ENCODE measurements at regions not wholly inside any gene's neighbourhood (a gene's known extent, or its start where the extent isn't known, plus 50 kb on each side); places are given as distances from the start of the nearest gene placed in this dataset.

DNA sequence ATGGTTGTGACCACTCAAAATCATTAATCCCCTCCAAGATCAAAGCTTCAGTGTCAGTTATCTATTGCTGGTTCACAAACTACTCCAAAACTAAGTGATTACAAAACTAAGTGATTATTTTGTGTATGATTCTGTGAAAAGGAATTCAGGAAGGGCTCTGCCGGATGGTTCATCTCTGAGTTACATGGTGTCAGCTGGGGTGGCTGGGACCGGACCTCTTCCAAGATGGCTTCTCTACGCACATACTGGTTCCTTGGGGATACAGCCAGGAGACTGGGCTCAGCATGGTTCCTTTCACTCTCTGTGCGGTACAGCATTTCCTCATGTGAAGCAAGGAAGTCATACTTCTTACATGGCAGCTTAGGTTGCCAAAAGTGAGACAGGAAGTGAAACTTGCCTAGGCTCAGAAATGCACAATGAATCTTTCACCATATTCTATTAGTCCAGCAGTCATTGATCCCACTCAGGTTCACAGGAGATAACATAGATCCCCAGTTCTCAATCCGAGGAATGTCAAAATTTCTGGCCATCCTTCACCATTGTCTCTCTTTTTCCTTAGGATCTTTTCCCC is 97.9 kb upstream of the IRX6 start:
- DNase-seq (ENCODE audit: low spot score), result no peak

DNA sequence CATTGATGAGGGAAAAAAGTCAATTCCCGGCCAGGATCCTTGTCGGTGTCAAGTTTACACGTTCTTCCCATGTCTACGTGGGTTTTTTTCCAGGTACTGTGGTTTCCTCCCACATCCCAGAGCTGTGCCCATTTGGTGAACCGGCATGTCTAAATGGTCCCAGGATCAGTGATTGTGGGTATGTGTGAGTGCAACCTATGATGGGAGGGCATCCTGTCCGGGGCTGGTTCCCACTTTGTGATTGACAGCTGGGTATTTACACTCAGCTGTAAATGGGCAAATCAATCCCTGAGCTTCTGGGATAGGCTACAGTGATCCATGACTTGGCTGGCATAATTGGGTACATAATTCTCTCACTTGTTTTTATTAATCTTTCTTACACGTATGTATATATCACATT is 91.2 kb upstream of the IRX6 start:
- no peak for DNase-seq (ENCODE audit: low spot score)

GRCh38 chr16:55233464-55233863 is 90.5 kb upstream of the IRX6 start:
- DNase-seq (ENCODE audit: low spot score), result no peak

DNA sequence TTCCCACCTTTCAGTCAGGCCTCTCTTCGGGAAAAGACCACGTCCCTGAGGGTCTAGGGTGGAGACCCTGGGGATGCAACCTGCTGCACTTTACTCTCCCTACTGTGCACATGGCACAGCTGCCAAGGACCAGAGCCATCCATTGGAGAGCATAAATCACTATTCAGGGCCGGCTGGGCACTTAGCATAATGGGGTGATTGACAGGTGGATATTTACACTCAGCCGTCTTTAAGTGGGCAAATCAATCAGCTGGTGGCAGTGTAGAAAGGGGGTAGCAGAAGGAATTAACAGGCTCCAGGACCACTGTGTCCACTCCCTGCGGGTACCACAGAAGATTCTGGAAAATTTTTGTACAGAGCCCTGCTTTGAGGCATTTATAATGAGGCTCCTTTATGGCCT is 87.3 kb upstream of the IRX6 start:
- DNase-seq (ENCODE audit: low spot score), result no peak

GRCh38 chr16:55239723-55240122 is 84.3 kb upstream of the IRX6 start:
- DNase-seq (ENCODE audit: low spot score), result no peak

DNA sequence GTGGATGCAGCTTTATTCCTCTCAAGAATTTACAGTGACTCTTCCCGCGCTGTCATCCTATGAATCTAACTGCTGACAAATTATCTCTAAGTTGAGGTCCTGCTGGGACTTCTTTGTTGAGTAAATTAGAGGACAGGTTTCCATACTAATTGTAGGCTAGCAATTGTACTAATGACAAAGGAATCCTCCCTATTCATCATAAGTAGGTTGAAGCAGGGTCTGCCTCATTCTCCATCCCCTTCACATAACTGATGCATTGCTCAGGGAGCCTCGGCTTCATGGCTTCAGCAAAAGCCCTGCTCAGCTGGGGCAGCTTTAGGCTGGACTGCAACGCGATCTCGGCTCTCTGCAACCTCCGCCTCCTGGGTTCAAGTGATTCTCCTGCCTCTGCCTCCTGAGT is 83.1 kb upstream of the IRX6 start:
- DNase-seq (ENCODE audit: low spot score), result no peak

DNA sequence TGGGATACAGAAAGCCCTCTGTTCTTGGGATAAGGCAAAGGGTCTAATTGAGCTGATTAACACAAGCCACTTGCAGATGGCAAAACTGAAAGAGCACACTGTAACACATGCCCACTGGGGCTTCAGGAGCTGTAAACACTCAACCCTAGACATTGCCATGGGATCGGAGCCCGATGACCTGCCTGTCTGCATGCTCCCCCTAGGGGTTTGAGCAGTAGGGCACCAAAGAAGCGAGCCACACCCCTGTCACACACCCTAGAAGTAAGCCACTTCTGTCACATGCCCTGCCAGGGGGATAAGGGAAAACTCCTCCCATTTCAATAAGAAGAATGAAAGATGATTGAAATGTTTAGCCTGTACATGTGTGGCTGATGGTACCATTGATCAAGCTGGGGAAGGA is 81.3 kb upstream of the IRX6 start:
- DNase-seq (ENCODE audit: low spot score), result no peak

DNA sequence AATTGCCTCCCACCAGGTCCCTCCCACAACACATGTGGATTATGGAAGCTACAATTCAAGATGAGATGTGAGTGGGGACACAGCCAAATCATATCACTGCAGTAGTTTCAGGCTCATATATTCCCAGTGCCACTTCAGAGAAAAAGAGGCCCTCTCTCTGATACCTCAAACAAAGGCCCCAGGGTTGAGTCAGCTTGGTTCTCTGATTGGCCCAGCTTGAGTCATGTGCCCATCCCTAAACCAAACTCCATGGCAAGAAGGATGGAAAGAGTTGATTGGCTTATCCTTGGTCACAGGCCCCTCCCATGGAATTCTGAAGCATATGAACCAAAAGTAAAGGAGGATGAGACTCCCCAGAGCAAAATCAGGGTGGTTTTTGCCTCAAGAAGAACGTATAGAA is 75.9 kb upstream of the IRX6 start:
- no peak for DNase-seq (ENCODE audit: low spot score)

- no peak for DNase-seq (ENCODE audit: low spot score)
Measured at GRCh38 chr16:55248494-55248893, 75.5 kb upstream of the IRX6 start.

DNA sequence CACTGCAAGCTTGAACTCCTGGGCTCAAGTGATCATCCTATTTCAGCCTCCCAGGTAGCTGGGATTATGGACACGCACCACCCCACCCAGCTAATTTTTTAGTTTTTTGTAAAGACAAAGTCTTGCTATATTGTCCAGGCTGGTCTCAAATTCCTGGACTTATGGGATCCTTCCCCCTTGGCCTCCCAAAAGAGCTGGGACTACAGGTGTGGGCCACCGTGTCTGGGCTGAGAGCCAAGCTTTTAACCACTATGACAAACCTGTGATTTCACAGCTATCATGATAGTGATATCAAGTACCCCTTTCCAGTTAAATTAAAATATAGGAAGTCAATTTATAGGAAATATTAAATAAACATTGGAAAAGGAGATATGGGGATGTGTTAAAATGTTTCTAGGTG is 74.6 kb upstream of the IRX6 start:
- DNase-seq (ENCODE audit: low spot score), result no peak

DNA sequence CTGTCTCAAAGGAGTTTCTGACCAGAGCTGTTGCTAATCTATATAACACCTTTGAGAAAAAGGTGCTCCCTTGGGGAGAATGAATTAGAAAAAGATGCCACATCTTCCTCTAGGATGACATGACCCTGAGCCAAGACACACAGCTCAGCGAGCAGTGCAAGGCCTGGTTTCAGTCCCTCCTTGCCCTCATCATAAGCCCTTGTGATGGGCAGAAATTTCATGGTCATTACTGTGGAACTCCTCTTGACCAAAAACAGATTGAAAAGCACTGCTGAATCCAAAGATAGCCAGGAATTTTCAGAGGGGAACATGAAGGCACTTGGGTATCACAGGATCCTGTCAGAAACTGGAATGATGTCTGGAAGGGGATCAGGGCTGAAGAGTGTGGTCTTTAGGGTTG is 74.1 kb upstream of the IRX6 start:
- no peak for DNase-seq (ENCODE audit: low spot score)

GRCh38 chr16:55250701-55251100 is 73.3 kb upstream of the IRX6 start:
- DNase-seq (ENCODE audit: low spot score), result no peak

GRCh38 chr16:55251151-55251550 is 72.9 kb upstream of the IRX6 start:
- no peak for DNase-seq (ENCODE audit: low spot score)

DNA sequence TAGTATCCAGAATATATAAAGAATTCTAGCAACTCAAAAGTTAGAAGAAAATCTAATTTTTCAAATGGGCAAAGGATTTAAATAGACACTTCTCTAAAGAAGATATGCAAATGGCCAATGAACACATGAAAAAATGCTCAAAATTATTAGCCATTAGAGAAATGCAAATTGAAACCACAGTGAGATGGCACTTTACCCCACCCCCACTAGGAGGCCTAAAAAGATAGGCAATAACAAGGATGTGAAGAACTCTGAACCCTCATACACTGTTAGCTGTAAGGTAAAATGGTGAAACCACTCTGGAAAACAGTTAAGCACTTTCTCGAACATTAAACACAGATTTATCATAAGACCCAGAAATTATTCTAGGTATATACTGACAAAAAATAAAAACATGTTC is 71.4 kb upstream of the IRX6 start:
- no peak for DNase-seq (ENCODE audit: low spot score)

GRCh38 chr16:55253987-55254386 is 70.0 kb upstream of the IRX6 start:
- no peak for DNase-seq (ENCODE audit: low spot score)

DNA sequence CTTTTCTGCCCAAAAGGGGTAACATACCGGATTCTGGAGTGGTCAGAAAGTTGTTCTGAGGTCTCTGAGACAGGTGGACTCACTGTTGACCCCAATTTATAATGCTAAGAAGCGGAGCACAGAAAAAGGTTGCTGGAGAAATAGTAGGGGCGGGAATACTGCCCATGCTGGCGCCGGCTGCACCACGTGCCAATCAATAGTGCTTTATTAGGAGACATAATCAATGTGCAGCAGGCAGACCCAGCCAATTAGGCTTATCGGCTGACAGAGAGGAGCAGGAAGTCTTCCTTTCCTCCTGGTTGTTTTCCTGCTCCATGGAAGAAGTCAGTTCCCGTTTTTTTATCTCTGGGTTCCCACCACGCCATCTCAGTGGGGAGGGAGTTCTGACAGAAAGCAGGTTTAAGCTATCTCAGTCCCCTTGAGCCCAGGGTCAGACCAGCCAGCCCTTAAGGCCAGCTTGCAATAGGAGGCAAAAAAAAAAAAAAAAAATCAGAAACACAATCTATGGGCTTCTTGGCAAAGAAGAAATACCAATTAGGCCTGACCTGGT is 68.2 kb upstream of the IRX6 start:
- no peak for DNase-seq (ENCODE audit: low spot score)

GRCh38 chr16:55256412-55257016 is 67.5 kb upstream of the IRX6 start:
- DNase-seq (ENCODE audit: low spot score), result no peak

GRCh38 chr16:55257966-55258613 is 65.9 kb upstream of the IRX6 start:
- DNase-seq (ENCODE audit: low spot score), result peak; percentile 13

DNA sequence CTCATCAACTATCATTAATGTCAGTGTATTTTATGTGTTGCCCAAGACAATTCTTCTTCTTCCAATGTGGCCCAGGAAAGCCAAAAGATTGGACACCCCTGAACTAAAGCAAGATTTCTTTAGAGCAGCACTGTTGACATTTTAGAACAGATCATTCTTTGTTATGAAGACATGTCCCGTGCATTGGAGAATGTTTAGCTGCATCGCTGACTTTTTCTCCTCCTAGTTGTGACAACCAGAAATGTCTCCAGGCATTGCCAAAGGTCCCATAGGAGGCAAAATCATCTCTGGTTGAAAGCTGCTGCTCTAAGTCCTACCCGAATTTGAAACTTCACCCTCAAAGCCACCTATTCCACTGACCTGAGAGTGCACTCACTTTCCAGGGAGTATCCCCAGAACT is 62.7 kb upstream of the IRX6 start:
- no peak for DNase-seq (ENCODE audit: low spot score)

DNA sequence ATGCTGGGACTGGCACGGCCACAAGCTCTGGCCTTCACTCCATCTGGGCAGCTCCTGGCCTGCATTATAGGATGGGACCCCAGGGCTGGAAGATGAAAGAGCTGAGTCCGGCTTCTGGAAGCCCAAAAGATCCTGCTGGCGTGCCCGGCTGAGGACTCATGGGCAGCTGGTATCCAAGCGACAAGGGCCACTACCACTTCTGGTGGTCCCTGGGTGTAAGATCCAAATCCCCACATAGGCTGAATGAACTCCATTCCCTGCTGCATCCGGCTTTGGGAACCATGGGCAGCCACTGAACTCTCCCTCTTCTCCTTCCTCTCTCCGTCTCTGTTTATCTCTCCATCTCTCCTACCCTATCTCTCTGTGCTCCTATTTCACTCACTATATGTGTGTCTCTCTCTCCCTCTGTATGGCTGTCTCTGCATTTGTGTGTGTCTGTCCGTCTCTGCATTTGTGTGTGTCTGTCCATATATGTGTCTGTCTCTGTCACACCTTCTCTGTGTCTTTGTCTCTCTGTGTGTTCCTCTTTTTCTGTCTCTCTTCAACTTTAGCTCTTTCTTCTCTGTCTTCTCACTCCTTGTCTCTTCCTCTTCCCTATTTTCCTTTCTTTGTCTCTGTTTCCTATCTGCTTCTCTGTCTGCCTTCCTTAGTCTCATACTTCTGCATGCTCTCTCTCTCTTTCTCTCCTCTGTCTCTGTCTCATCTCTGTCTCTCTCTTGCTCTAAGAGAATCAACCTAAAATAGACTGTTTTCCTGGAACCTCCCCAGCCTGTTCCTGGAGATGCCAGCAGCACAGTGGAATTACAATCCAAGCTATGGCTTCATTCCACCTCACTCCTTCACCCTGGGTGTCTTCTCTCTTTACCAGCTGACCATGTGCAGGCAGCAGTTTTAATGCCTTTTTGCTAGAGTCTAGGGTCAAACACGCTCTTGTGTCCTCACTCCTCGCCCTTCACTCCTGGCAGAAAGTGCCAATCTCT is 60.4 kb upstream of the IRX6 start:
- DNase-seq (ENCODE audit: low spot score), result no peak

DNA sequence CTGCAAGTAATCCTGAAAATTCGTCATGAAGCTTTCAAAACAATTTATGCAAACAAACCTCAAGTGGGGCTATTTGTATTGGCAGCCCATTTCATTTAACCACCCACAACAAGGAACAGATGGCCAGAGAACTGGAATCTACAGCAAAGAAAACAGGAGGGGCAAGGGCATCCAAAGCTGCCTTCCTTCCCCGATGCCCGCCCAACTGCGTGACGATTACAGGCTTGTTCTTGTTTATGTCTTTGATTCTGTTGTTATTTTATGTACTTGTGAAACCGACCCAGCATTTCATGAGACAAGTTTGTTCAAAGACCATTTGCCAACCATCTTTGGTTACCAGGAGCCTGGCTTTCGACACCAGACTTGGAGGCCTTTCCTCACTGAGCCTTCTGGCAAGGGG is 59.1 kb upstream of the IRX6 start:
- no peak for DNase-seq (ENCODE audit: low spot score)

GRCh38 chr16:55265926-55266325 is 58.1 kb upstream of the IRX6 start:
- DNase-seq (ENCODE audit: low spot score), result no peak

Data from CD4-positive, alpha-beta T cell treated with Interleukin-2 at 100 ng/mL for 4 hours (primary cell).